BE2C (cell line): ENCODE measurements at regions not wholly inside any gene's neighbourhood (a gene's known extent, or its start where the extent isn't known, plus 50 kb on each side); places are given as distances from the start of the nearest gene placed in this dataset.

Experiments used
- DNase-seq: peaks from one replicate; pipeline ENCODE4 v3.0.0-alpha.2; 2020
- H3K27me3 ChIP-seq: fragments of 250-450 bp; sonication (Bioruptor Pico); 2 replicates; pipeline ENCODE4 v1.5.1; 2020; ENCODE audit warnings: mild to moderate bottlenecking
- H3K36me3 ChIP-seq: fragments of 250-450 bp; sonication (Bioruptor Pico); 2 replicates; pipeline ENCODE4 v1.5.1; 2020; ENCODE audit warnings: mild to moderate bottlenecking
- H3K4me1 ChIP-seq: fragments of 250-450 bp; sonication (Bioruptor Pico); 2 replicates; pipeline ENCODE4 v1.5.1; 2020
- H3K4me3 ChIP-seq: 2 replicates; pipeline ENCODE4 v1.5.1; 2011; ENCODE audit warnings: low read depth, low read length
- H3K9me3 ChIP-seq: fragments of 250-450 bp; sonication (Bioruptor Pico); 2 replicates; pipeline ENCODE4 v1.5.1; 2020
- CTCF ChIP-seq: IDR thresholded peaks from 2 replicates; pipeline ENCODE4 v1.5.1; 2012; ENCODE audit warnings: mild to moderate bottlenecking, low read depth, low read length

GRCh38 chr1:172959571-172959970, 91.2 kb downstream of the TNFSF18 start:
- no peaks in the 10 kb centered on the region for H3K36me3 ChIP-seq
- no peak overlapping the region for H3K4me3 ChIP-seq
- no peak for TF ChIP-seq CTCF
- H3K9me3 ChIP-seq: no peaks in the 10 kb centered on the region
- DNase-seq: no peak
- no peaks in the 10 kb centered on the region for H3K27me3 ChIP-seq
- no peaks in the 10 kb centered on the region for H3K4me1 ChIP-seq

GRCh38 chr1:172960019-172960418, 90.7 kb downstream of the TNFSF18 start:
- H3K4me3 ChIP-seq: no peak overlapping the region
- no peaks in the 10 kb centered on the region for H3K4me1 ChIP-seq
- no peaks in the 10 kb centered on the region for H3K36me3 ChIP-seq
- TF ChIP-seq CTCF: no peak
- no peak for DNase-seq
- H3K9me3 ChIP-seq: no peaks in the 10 kb centered on the region
- H3K27me3 ChIP-seq: no peaks in the 10 kb centered on the region

- no peak for TF ChIP-seq CTCF
- no peak for DNase-seq
Observed at GRCh38 chr1:172960454-172961208, 90.1 kb downstream of the TNFSF18 start.

GRCh38 chr1:172964864-172965263, 85.9 kb downstream of the TNFSF18 start:
- no peak for TF ChIP-seq CTCF
- Histone ChIP-seq H3K27me3 (no peaks in the 10 kb centered on the region), H3K36me3 (no peaks in the 10 kb centered on the region), H3K4me3 (no peak overlapping the region), H3K9me3 (no peaks in the 10 kb centered on the region), H3K4me1 (no peaks in the 10 kb centered on the region)
- no peak for DNase-seq

More at GRCh38 chr1:172960454-172961208, 90.1 kb downstream of the TNFSF18 start:
- Histone ChIP-seq H3K36me3 (no peaks in the 10 kb centered on the region), H3K4me1 (no peaks in the 10 kb centered on the region), H3K27me3 (no peaks in the 10 kb centered on the region), H3K9me3 (no peaks in the 10 kb centered on the region), H3K4me3 (no peak overlapping the region)

GRCh38 chr1:172966844-172967540, 83.7 kb downstream of the TNFSF18 start:
- no peak overlapping the region for H3K4me3 ChIP-seq
- no peak for DNase-seq
- no peak for TF ChIP-seq CTCF
- no peaks in the 10 kb centered on the region for H3K27me3 ChIP-seq
- no peaks in the 10 kb centered on the region for H3K9me3 ChIP-seq
- no peaks in the 10 kb centered on the region for H3K36me3 ChIP-seq
- H3K4me1 ChIP-seq: no peaks in the 10 kb centered on the region

- Histone ChIP-seq H3K4me3 (no peak overlapping the region), H3K27me3 (no peaks in the 10 kb centered on the region), H3K9me3 (no peaks in the 10 kb centered on the region), H3K36me3 (no peaks in the 10 kb centered on the region), H3K4me1 (no peaks in the 10 kb centered on the region)
- DNase-seq: no peak
- no peak for TF ChIP-seq CTCF
Observed at GRCh38 chr1:172967936-172968335, 82.8 kb downstream of the TNFSF18 start.
